ENCODE measurements at regions not wholly inside any gene's neighbourhood (a gene's known extent, or its start where the extent isn't known, plus 50 kb on each side); places are given as distances from the start of the nearest gene placed in this dataset.

DNA sequence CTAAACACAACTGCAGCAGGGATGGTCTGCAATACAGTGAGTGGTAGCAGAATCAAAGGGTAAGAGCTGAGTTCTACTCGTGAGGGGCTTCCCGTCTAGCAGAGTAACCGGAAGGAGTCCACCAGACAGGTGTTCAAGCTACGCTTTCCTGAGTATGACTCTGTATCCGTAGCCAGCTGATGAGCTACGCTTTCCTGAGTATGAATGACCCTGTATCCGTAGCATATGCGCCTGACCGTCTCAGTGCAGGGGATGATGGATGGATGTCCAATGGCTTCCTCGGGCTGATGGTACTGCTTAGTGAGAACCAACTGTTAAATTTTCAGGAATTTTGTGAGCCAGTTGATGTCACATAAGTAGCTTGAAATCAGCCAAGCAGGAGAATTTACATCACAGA, 244.1 kb upstream of the MYT1L start:
- H3K79me2 ChIP-seq (ENCODE audit: control insufficient read depth, insufficient read depth, low read length), result no peaks in the 10 kb centered on the region
- no peak for FAIRE-seq
- H3K9ac ChIP-seq (ENCODE audit: control insufficient read depth, insufficient read depth, low read length), result no peak overlapping the region
- no peak overlapping the region for H3K4me3 ChIP-seq
- in situ Hi-C loops (cut with MboI), result no loop called here
- BruUV-seq (replicated peaks), result no TSS peak
- no peaks in the 10 kb centered on the region for H4K20me1 ChIP-seq (ENCODE audit: control insufficient read depth, insufficient read depth)
- no peaks in the 10 kb centered on the region for H3K36me3 ChIP-seq (ENCODE audit: control insufficient read depth in 2 of 2, insufficient read depth in 2 of 2, low read length in 1 of 2)
- intact Hi-C loops (cut with micrococcal nuclease; ENCODE audit: unreplicated experiment), result no loop called here
- SMC1A ChIA-PET (ENCODE audit: uncharacterized antibody, unreplicated experiment), result no interaction called here
- no peaks in the 10 kb centered on the region for H3K27me3 ChIP-seq (replicated peaks in 1 of 2; ENCODE audit: control insufficient read depth in 2 of 2, insufficient read depth in 2 of 2, low read length in 1 of 2)
- RAD21 ChIA-PET (ENCODE audit: unreplicated experiment), result no interaction called here
- ATAC-seq, result no peak
- peaks cover 2% of the 10 kb centered on the region; the same call in 2 of the 3 replicates for H3K9me3 ChIP-seq (replicated peaks; ENCODE audit: control insufficient read depth, insufficient read depth, low read length)
- H3K27ac ChIP-seq (ENCODE audit: control insufficient read depth, insufficient read depth), result no peak overlapping the region
- no peak overlapping the region for H3K4me2 ChIP-seq (ENCODE audit: control insufficient read depth, insufficient read depth)
- TF ChIP-seq RELA (IDR thresholded peaks at IDR 0.05; ENCODE audit: borderline replicate concordance, partially characterized antibody) (no peak), BRCA1 (IDR thresholded peaks at IDR 0.05; ENCODE audit: low read depth, low read length) (no peak), NFYA (IDR thresholded peaks at IDR 0.05; ENCODE audit: borderline replicate concordance, low read depth, low read length) (no peak), MEF2B (IDR thresholded peaks at IDR 0.05; ENCODE audit: partially characterized antibody, poor library complexity, severe bottlenecking) (no peak), GABPA (IDR thresholded peaks at IDR 0.05; ENCODE audit: low read depth) (no peak), ZNF24 (IDR thresholded peaks at IDR 0.05) (no peak), BACH1 (IDR thresholded peaks at IDR 0.05; ENCODE audit: borderline replicate concordance) (no peak)
- no peak for DNase-seq (ENCODE audit: low read depth, low spot score)
- POLR2A ChIA-PET, result no interaction called here
- WGBS (ENCODE audit: insufficient coverage, insufficient replicate concordance, low lambda C conversion rate, missing lambda C conversion rate), result 53% methylated on average over 10 of the region's 10 CpGs
- H3K4me1 ChIP-seq (ENCODE audit: control insufficient read depth, insufficient read depth, low read length), result no peaks in the 10 kb centered on the region
- CTCF ChIA-PET, result no interaction called here
- no peak overlapping the region for H2AFZ ChIP-seq (ENCODE audit: control insufficient read depth, low read depth, low read length)

- POLR2A ChIA-PET, result no interaction called here
- Histone ChIP-seq H3K79me2 (ENCODE audit: control insufficient read depth, insufficient read depth, low read length) (no peaks in the 10 kb centered on the region), H3K27me3 (replicated peaks in 1 of 2; ENCODE audit: control insufficient read depth in 2 of 2, insufficient read depth in 2 of 2, low read length in 1 of 2) (no peaks in the 10 kb centered on the region), H3K9ac (ENCODE audit: control insufficient read depth, insufficient read depth, low read length) (no peak overlapping the region), H3K9me3 (replicated peaks; ENCODE audit: control insufficient read depth, insufficient read depth, low read length) (peaks cover 2% of the 10 kb centered on the region; the same call in 2 of the 3 replicates), H3K27ac (ENCODE audit: control insufficient read depth, insufficient read depth) (no peak overlapping the region), H3K36me3 (ENCODE audit: control insufficient read depth in 2 of 2, insufficient read depth in 2 of 2, low read length in 1 of 2) (no peaks in the 10 kb centered on the region), H4K20me1 (ENCODE audit: control insufficient read depth, insufficient read depth) (no peaks in the 10 kb centered on the region), H3K4me2 (ENCODE audit: control insufficient read depth, insufficient read depth) (no peak overlapping the region), H2AFZ (ENCODE audit: control insufficient read depth, low read depth, low read length) (no peak overlapping the region), H3K4me1 (ENCODE audit: control insufficient read depth, insufficient read depth, low read length) (no peaks in the 10 kb centered on the region), H3K4me3 (no peak overlapping the region)
- in situ Hi-C loops (cut with MboI), result no loop called here
- no peak for ATAC-seq
- CTCF ChIA-PET, result no interaction called here
- BruUV-seq (replicated peaks), result no TSS peak
- no peak for DNase-seq (ENCODE audit: low read depth, low spot score)
- SMC1A ChIA-PET (ENCODE audit: uncharacterized antibody, unreplicated experiment), result no interaction called here
- no peak for FAIRE-seq
- RAD21 ChIA-PET (ENCODE audit: unreplicated experiment), result no interaction called here
- TF ChIP-seq STAT3 (IDR thresholded peaks at IDR 0.05; ENCODE audit: low read depth, low read length) (no peak), CREB1 (IDR thresholded peaks at IDR 0.05; ENCODE audit: low read depth) (no peak), KLF5 (IDR thresholded peaks at IDR 0.05; ENCODE audit: partially characterized antibody) (no peak)
- TF ChIP-seq, protein P1, sequence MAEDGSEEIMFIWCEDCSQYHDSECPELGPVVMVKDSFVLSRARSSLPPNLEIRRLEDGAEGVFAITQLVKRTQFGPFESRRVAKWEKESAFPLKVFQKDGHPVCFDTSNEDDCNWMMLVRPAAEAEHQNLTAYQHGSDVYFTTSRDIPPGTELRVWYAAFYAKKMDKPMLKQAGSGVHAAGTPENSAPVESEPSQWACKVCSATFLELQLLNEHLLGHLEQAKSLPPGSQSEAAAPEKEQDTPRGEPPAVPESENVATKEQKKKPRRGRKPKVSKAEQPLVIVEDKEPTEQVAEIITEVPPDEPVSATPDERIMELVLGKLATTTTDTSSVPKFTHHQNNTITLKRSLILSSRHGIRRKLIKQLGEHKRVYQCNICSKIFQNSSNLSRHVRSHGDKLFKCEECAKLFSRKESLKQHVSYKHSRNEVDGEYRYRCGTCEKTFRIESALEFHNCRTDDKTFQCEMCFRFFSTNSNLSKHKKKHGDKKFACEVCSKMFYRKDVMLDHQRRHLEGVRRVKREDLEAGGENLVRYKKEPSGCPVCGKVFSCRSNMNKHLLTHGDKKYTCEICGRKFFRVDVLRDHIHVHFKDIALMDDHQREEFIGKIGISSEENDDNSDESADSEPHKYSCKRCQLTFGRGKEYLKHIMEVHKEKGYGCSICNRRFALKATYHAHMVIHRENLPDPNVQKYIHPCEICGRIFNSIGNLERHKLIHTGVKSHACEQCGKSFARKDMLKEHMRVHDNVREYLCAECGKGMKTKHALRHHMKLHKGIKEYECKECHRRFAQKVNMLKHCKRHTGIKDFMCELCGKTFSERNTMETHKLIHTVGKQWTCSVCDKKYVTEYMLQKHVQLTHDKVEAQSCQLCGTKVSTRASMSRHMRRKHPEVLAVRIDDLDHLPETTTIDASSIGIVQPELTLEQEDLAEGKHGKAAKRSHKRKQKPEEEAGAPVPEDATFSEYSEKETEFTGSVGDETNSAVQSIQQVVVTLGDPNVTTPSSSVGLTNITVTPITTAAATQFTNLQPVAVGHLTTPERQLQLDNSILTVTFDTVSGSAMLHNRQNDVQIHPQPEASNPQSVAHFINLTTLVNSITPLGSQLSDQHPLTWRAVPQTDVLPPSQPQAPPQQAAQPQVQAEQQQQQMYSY (CRISPR knock-in tag; IDR thresholded peaks at IDR 0.05), result no peak
- intact Hi-C loops (cut with micrococcal nuclease; ENCODE audit: unreplicated experiment), result no loop called here
- 56% methylated on average over 15 of the region's 16 CpGs for WGBS (ENCODE audit: insufficient coverage, insufficient replicate concordance, low lambda C conversion rate, missing lambda C conversion rate)
Observed at GRCh38 chr2:2574401-2575180, 243.5 kb upstream of the MYT1L start.

Measured in GM12878 (cell line).